Stimulated activated CD4-positive, alpha-beta T cell treated with anti-CD3 and anti-CD28 coated beads, Interleukin-4, amount 100 ng/mL, for 4 hours (primary cell): ENCODE measurements at regions not wholly inside any gene's neighbourhood (a gene's known extent, or its start where the extent isn't known, plus 50 kb on each side); places are given as distances from the start of the nearest gene placed in this dataset.

Experiments
- DNase-seq, 2 experiments: peaks; one replicate each; pipeline ENCODE4 v3.0.0-alpha.2; 2020

GRCh38 chr3:14273901-14274611 is 95.4 kb downstream of the LSM3 start:
- DNase-seq = no peak

- DNase-seq = no peak
Observed at GRCh38 chr3:14274612-14274936, 96.0 kb downstream of the LSM3 start.

GRCh38 chr3:14274999-14275961 is 96.7 kb downstream of the LSM3 start:
- DNase-seq = no peak

GRCh38 chr3:14275962-14276909 is 97.6 kb downstream of the LSM3 start:
- no peak for DNase-seq

- DNase-seq = no peak
Observed at GRCh38 chr3:14277557-14277956, 98.9 kb downstream of the LSM3 start.

GRCh38 chr3:14278265-14278798 is 99.7 kb downstream of the LSM3 start:
- DNase-seq = no peak

- no peak for DNase-seq
Observed at GRCh38 chr3:14278799-14279625, 100.4 kb downstream of the LSM3 start.

- no peak for DNase-seq
Observed at GRCh38 chr3:14279626-14280061, 101.0 kb downstream of the LSM3 start.

GRCh38 chr3:14280326-14280725 is 101.7 kb downstream of the LSM3 start:
- DNase-seq = no peak

- no peak for DNase-seq
Observed at GRCh38 chr3:14281053-14281452, 102.4 kb downstream of the LSM3 start.

- no peak for DNase-seq
Observed at GRCh38 chr3:14282001-14282705, 103.5 kb downstream of the LSM3 start.

GRCh38 chr3:14282706-14283075 is 104.1 kb downstream of the LSM3 start:
- no peak for DNase-seq

- no peak for DNase-seq
Observed at GRCh38 chr3:14283092-14283812, 104.6 kb downstream of the LSM3 start.

GRCh38 chr3:14283813-14284438 is 105.3 kb downstream of the LSM3 start:
- no peak for DNase-seq

GRCh38 chr3:14284694-14285547 is 106.3 kb downstream of the LSM3 start:
- DNase-seq = no peak

GRCh38 chr3:14285548-14285925 is 106.9 kb downstream of the LSM3 start:
- no peak for DNase-seq

GRCh38 chr3:14286887-14287500 is 108.4 kb downstream of the LSM3 start:
- DNase-seq = no peak

- no peak for DNase-seq
Observed at GRCh38 chr3:14288177-14288788, 109.7 kb downstream of the LSM3 start.
